ENCODE measurements at regions not wholly inside any gene's neighbourhood (a gene's known extent, or its start where the extent isn't known, plus 50 kb on each side); places are given as distances from the start of the nearest gene placed in this dataset.

- TF ChIP-seq, protein P1, sequence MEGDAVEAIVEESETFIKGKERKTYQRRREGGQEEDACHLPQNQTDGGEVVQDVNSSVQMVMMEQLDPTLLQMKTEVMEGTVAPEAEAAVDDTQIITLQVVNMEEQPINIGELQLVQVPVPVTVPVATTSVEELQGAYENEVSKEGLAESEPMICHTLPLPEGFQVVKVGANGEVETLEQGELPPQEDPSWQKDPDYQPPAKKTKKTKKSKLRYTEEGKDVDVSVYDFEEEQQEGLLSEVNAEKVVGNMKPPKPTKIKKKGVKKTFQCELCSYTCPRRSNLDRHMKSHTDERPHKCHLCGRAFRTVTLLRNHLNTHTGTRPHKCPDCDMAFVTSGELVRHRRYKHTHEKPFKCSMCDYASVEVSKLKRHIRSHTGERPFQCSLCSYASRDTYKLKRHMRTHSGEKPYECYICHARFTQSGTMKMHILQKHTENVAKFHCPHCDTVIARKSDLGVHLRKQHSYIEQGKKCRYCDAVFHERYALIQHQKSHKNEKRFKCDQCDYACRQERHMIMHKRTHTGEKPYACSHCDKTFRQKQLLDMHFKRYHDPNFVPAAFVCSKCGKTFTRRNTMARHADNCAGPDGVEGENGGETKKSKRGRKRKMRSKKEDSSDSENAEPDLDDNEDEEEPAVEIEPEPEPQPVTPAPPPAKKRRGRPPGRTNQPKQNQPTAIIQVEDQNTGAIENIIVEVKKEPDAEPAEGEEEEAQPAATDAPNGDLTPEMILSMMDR (IDR thresholded peaks at IDR 0.05): no peak
- TF ChIP-seq EZH2 (IDR thresholded peaks at IDR 0.05; ENCODE audit: borderline replicate concordance, insufficient read depth, low read depth, low read length, poor library complexity, severe bottlenecking): no peak
Observed at GRCh38 chr11:96964661-96965060, 574.8 kb downstream of the JRKL start.
